ENCODE measurements at regions not wholly inside any gene's neighbourhood (a gene's known extent, or its start where the extent isn't known, plus 50 kb on each side); places are given as distances from the start of the nearest gene placed in this dataset.

DNA sequence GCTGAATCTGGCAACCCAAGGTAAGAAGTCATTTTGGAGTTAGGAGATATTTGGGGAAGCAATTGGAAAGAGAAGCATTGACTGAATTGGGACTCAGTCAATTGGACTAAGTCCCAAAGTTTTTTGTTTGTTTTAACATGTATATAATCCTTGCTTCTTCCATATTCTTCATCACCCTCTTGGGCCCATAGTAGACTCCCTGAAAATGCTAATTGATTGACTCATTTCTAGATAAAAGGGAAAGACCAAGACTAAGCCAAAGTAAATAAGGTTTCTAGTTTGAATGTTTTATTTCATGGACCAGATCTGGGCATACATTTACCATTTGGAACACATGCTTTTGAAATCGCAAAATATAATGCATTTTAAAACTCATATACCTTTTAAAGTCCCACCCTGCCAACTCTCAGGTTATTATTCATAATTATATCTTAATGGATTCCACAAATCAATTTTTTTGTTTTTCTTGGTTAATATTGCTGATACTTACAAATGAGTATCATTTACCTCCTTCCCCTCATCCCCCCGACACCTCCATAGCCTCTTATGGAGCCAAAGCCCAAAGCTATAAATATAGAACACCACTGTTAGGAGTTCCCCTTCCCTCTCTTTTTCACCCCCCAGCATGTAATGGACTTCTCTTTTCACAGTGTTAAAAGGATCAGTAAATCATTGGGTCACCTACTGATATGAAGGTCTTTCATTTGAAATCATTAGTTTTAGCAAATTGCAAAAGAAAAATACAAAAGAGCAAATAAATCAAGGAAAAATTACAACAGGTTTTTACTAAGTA, 674.0 kb upstream of the SOX9 start:
- TF ChIP-seq, protein P1, sequence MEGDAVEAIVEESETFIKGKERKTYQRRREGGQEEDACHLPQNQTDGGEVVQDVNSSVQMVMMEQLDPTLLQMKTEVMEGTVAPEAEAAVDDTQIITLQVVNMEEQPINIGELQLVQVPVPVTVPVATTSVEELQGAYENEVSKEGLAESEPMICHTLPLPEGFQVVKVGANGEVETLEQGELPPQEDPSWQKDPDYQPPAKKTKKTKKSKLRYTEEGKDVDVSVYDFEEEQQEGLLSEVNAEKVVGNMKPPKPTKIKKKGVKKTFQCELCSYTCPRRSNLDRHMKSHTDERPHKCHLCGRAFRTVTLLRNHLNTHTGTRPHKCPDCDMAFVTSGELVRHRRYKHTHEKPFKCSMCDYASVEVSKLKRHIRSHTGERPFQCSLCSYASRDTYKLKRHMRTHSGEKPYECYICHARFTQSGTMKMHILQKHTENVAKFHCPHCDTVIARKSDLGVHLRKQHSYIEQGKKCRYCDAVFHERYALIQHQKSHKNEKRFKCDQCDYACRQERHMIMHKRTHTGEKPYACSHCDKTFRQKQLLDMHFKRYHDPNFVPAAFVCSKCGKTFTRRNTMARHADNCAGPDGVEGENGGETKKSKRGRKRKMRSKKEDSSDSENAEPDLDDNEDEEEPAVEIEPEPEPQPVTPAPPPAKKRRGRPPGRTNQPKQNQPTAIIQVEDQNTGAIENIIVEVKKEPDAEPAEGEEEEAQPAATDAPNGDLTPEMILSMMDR (IDR thresholded peaks at IDR 0.05): no peak
- no peak for TF ChIP-seq POLR2A (IDR thresholded peaks at IDR 0.05)

All from Peyer's patch (tissue), 4 donors.